ENCODE measurements at regions not wholly inside any gene's neighbourhood (a gene's known extent, or its start where the extent isn't known, plus 50 kb on each side); places are given as distances from the start of the nearest gene placed in this dataset.

- TF ChIP-seq POLR2A (IDR thresholded peaks at IDR 0.05) (no peak), CTCF (IDR thresholded peaks at IDR 0.05) (no peak)
These were observed 148.2 kb upstream of the NAV3 start for GRCh38 chr12:77682488-77682887.

Measured in thyroid gland (tissue), 4 donors.